ENCODE measurements at regions not wholly inside any gene's neighbourhood (a gene's known extent, or its start where the extent isn't known, plus 50 kb on each side); places are given as distances from the start of the nearest gene placed in this dataset.
"Not testable (repeated sequence)": the region's sequence is repeated elsewhere in the genome, so short reads cannot be mapped to it uniquely, and the experiment has no call there.

- Histone ChIP-seq H3K36me3 (ENCODE audit: control insufficient read depth, insufficient read depth, low read length) (no peaks in the 10 kb centered on the region), H3K79me2 (ENCODE audit: control insufficient read depth, insufficient read depth, low read length) (no peaks in the 10 kb centered on the region), H3K4me3 (replicated peaks in 1 of 4; ENCODE audit: control extremely low read depth in 1 of 4, insufficient read depth in 1 of 4, low read depth in 3 of 4, low read length in 4 of 4) (no peak overlapping the region), H4K20me1 (ENCODE audit: control insufficient read depth, extremely low read depth, insufficient read depth, low read length) (no peaks in the 10 kb centered on the region), H3K4me1 (ENCODE audit: control insufficient read depth, extremely low read depth, insufficient read depth, low read length) (no peaks in the 10 kb centered on the region), H3K4me2 (ENCODE audit: extremely low read depth, insufficient read depth, low read length) (no peak overlapping the region), H2AFZ (ENCODE audit: low read length) (no peak overlapping the region), H3K27me3 (ENCODE audit: control insufficient read depth, insufficient read depth, low read length) (no peaks in the 10 kb centered on the region), H3K9me3 (ENCODE audit: control insufficient read depth, insufficient read depth, low read depth, low read length) (no peaks in the 10 kb centered on the region), H3K27ac (ENCODE audit: insufficient read depth, low read length) (no peak overlapping the region), H3K9ac (ENCODE audit: insufficient read depth, low read length) (no peak overlapping the region)
- TF ChIP-seq EZH2 (IDR thresholded peaks at IDR 0.05; ENCODE audit: low read length, missing control alignments): no peak
- DNase-seq (ENCODE audit: low read depth in 2 of 2): no peak
These were observed 407.6 kb upstream of the SPHKAP start for GRCh38 chr2:228589115-228589514.

- no peaks in the 10 kb centered on the region for H3K79me2 ChIP-seq (ENCODE audit: control insufficient read depth, insufficient read depth, low read length)
- no peak overlapping the region for H3K4me3 ChIP-seq (replicated peaks in 1 of 4; ENCODE audit: control extremely low read depth in 1 of 4, insufficient read depth in 1 of 4, low read depth in 3 of 4, low read length in 4 of 4)
- H2AFZ ChIP-seq (ENCODE audit: low read length): no peak overlapping the region
- peak in 1 of 2 donors; percentile 44 for DNase-seq (ENCODE audit: low read depth in 2 of 2)
- no peak overlapping the region for H3K4me2 ChIP-seq (ENCODE audit: extremely low read depth, insufficient read depth, low read length)
- no peaks in the 10 kb centered on the region for H4K20me1 ChIP-seq (ENCODE audit: control insufficient read depth, extremely low read depth, insufficient read depth, low read length)
- no peak overlapping the region for H3K9ac ChIP-seq (ENCODE audit: insufficient read depth, low read length)
- H3K9me3 ChIP-seq (ENCODE audit: control insufficient read depth, insufficient read depth, low read depth, low read length): no peaks in the 10 kb centered on the region
- no peaks in the 10 kb centered on the region for H3K27me3 ChIP-seq (ENCODE audit: control insufficient read depth, insufficient read depth, low read length)
- H3K27ac ChIP-seq (ENCODE audit: insufficient read depth, low read length): no peak overlapping the region
- no peaks in the 10 kb centered on the region for H3K4me1 ChIP-seq (ENCODE audit: control insufficient read depth, extremely low read depth, insufficient read depth, low read length)
- no peaks in the 10 kb centered on the region for H3K36me3 ChIP-seq (ENCODE audit: control insufficient read depth, insufficient read depth, low read length)
- TF ChIP-seq CTCF (conservative IDR thresholded peaks at IDR 0.05 in 1 of 2, IDR thresholded peaks at IDR 0.05 in 1 of 2; ENCODE audit: low read depth in 1 of 2, low read length in 2 of 2) (no peak), EZH2 (IDR thresholded peaks at IDR 0.05; ENCODE audit: low read length, missing control alignments) (no peak)
These were observed 400.2 kb upstream of the SPHKAP start for GRCh38 chr2:228581731-228582130.

GRCh38 chr2:228575897-228576296, 394.4 kb upstream of the SPHKAP start:
- Histone ChIP-seq H2AFZ (ENCODE audit: low read length) (no peak overlapping the region), H3K36me3 (ENCODE audit: control insufficient read depth, insufficient read depth, low read length) (no peaks in the 10 kb centered on the region), H3K27me3 (ENCODE audit: control insufficient read depth, insufficient read depth, low read length) (no peaks in the 10 kb centered on the region), H3K4me2 (ENCODE audit: extremely low read depth, insufficient read depth, low read length) (no peak overlapping the region), H3K9ac (ENCODE audit: insufficient read depth, low read length) (no peak overlapping the region), H3K4me3 (replicated peaks in 1 of 4; ENCODE audit: control extremely low read depth in 1 of 4, insufficient read depth in 1 of 4, low read depth in 3 of 4, low read length in 4 of 4) (no peak overlapping the region), H4K20me1 (ENCODE audit: control insufficient read depth, extremely low read depth, insufficient read depth, low read length) (no peaks in the 10 kb centered on the region), H3K79me2 (ENCODE audit: control insufficient read depth, insufficient read depth, low read length) (no peaks in the 10 kb centered on the region), H3K27ac (ENCODE audit: insufficient read depth, low read length) (no peak overlapping the region), H3K4me1 (ENCODE audit: control insufficient read depth, extremely low read depth, insufficient read depth, low read length) (no peaks in the 10 kb centered on the region), H3K9me3 (ENCODE audit: control insufficient read depth, insufficient read depth, low read depth, low read length) (no peaks in the 10 kb centered on the region)
- TF ChIP-seq CTCF (conservative IDR thresholded peaks at IDR 0.05 in 1 of 2, IDR thresholded peaks at IDR 0.05 in 1 of 2; ENCODE audit: low read depth in 1 of 2, low read length in 2 of 2) (no peak), EZH2 (IDR thresholded peaks at IDR 0.05; ENCODE audit: low read length, missing control alignments) (no peak)
- no peak for DNase-seq (ENCODE audit: low read depth in 2 of 2)

GRCh38 chr2:228568275-228568674, 386.8 kb upstream of the SPHKAP start:
- H3K36me3 ChIP-seq (ENCODE audit: control insufficient read depth, insufficient read depth, low read length); H2AFZ ChIP-seq (ENCODE audit: low read length); DNase-seq (ENCODE audit: low read depth in 2 of 2); H3K4me3 ChIP-seq (replicated peaks in 1 of 4; ENCODE audit: control extremely low read depth in 1 of 4, insufficient read depth in 1 of 4, low read depth in 3 of 4, low read length in 4 of 4); H3K9ac ChIP-seq (ENCODE audit: insufficient read depth, low read length); H4K20me1 ChIP-seq (ENCODE audit: control insufficient read depth, extremely low read depth, insufficient read depth, low read length); H3K27me3 ChIP-seq (ENCODE audit: control insufficient read depth, insufficient read depth, low read length); H3K9me3 ChIP-seq (ENCODE audit: control insufficient read depth, insufficient read depth, low read depth, low read length); H3K4me2 ChIP-seq (ENCODE audit: extremely low read depth, insufficient read depth, low read length); H3K27ac ChIP-seq (ENCODE audit: insufficient read depth, low read length); H3K4me1 ChIP-seq (ENCODE audit: control insufficient read depth, extremely low read depth, insufficient read depth, low read length); H3K79me2 ChIP-seq (ENCODE audit: control insufficient read depth, insufficient read depth, low read length): not testable (repeated sequence)
